HepG2 (cell line): ENCODE measurements at regions not wholly inside any gene's neighbourhood (a gene's known extent, or its start where the extent isn't known, plus 50 kb on each side); places are given as distances from the start of the nearest gene placed in this dataset.

Experiments used
- ARID5B ChIP-seq: IDR thresholded peaks from 2 replicates; pipeline ENCODE4 v1.4.0; 2020; ENCODE audit warnings: mild to moderate bottlenecking, missing genetic modification reagents
- ATRX ChIP-seq: sonication (generic); formaldehyde crosslinking; IDR thresholded peaks from 2 replicates; pipeline ENCODE4 v1.4.0; 2020; ENCODE audit warnings: missing genetic modification reagents, borderline replicate concordance
- BCL6 ChIP-seq: IDR thresholded peaks from 2 replicates; pipeline ENCODE4 v1.6.1; 2016; ENCODE audit warnings: missing genetic modification reagents, missing compliant biosample characterization
- ELF4 ChIP-seq: sonication (generic); formaldehyde crosslinking; IDR thresholded peaks from 2 replicates; pipeline ENCODE4 v1.5.0; 2020; ENCODE audit warnings: missing genetic modification reagents, mild to moderate bottlenecking, moderate library complexity, borderline replicate concordance
- GLMP ChIP-seq: sonication (generic); formaldehyde crosslinking; IDR thresholded peaks from 2 replicates; pipeline ENCODE4 v1.9.0; 2021; ENCODE audit warnings: missing genetic modification reagents, mild to moderate bottlenecking, borderline replicate concordance
- GRHL1 ChIP-seq: sonication (generic); formaldehyde crosslinking; conservative IDR thresholded peaks from 2 replicates; pipeline ENCODE4 v1.8.0; 2022; ENCODE audit warnings: missing genetic modification reagents
- NFE2L1 ChIP-seq: sonication (generic); formaldehyde crosslinking; IDR thresholded peaks from 2 replicates; pipeline ENCODE4 v1.4.0; 2020; ENCODE audit warnings: missing genetic modification reagents, mild to moderate bottlenecking, borderline replicate concordance
- PAX8 ChIP-seq: sonication (generic); formaldehyde crosslinking; IDR thresholded peaks from 2 replicates; pipeline ENCODE4 v1.8.0; 2022; ENCODE audit warnings: mild to moderate bottlenecking, missing genetic modification reagents, borderline replicate concordance
- RBM39 ChIP-seq: fragments of 200-400 bp; formaldehyde crosslinking; IDR thresholded peaks from one replicate; pipeline ENCODE4 v1.6.1; 2018; ENCODE audit warnings: antibody characterized with exemption, mild to moderate bottlenecking, low read depth, low read length; ENCODE audit not compliant: poor library complexity, severe bottlenecking
- SCMH1 ChIP-seq: sonication (generic); formaldehyde crosslinking; IDR thresholded peaks from 2 replicates; pipeline ENCODE4 v1.9.0; 2021; ENCODE audit warnings: missing genetic modification reagents, mild to moderate bottlenecking, borderline replicate concordance
- TEF ChIP-seq: sonication (generic); formaldehyde crosslinking; IDR thresholded peaks from 2 replicates; pipeline ENCODE4 v1.5.0; 2020; ENCODE audit warnings: missing genetic modification reagents
- TRAFD1 ChIP-seq: sonication (generic); formaldehyde crosslinking; IDR thresholded peaks from 2 replicates; pipeline ENCODE4 v1.5.1; 2020; ENCODE audit warnings: missing genetic modification reagents, mild to moderate bottlenecking, borderline replicate concordance
- ZKSCAN1 ChIP-seq: fragments of 150-350 bp; IDR thresholded peaks from 2 replicates; pipeline ENCODE4 v1.6.1; 2014; ENCODE audit warnings: low read length
- ZNF207 ChIP-seq: fragments of 450-650 bp; IDR thresholded peaks from 2 replicates; pipeline ENCODE4 v1.6.1; 2016; ENCODE audit warnings: antibody characterized with exemption, borderline replicate concordance
- ZNF33A ChIP-seq: sonication (generic); formaldehyde crosslinking; IDR thresholded peaks from 2 replicates; pipeline ENCODE4 v1.5.1; 2020; ENCODE audit warnings: missing genetic modification reagents, mild to moderate bottlenecking, moderate library complexity, borderline replicate concordance
- ZNF34 ChIP-seq: sonication (generic); formaldehyde crosslinking; IDR thresholded peaks from 2 replicates; pipeline ENCODE4 v1.4.0; 2020; ENCODE audit warnings: mild to moderate bottlenecking, missing genetic modification reagents, borderline replicate concordance
- ZNF354B ChIP-seq: sonication (generic); formaldehyde crosslinking; IDR thresholded peaks from 2 replicates; pipeline ENCODE4 v1.8.0; 2022; ENCODE audit warnings: mild to moderate bottlenecking, missing genetic modification reagents
- ZNF570 ChIP-seq: sonication (generic); formaldehyde crosslinking; IDR thresholded peaks from 2 replicates; pipeline ENCODE4 v1.4.0; 2020; ENCODE audit warnings: mild to moderate bottlenecking, missing genetic modification reagents, borderline replicate concordance
- ZNF576 ChIP-seq: sonication (generic); formaldehyde crosslinking; IDR thresholded peaks from 2 replicates; pipeline ENCODE4 v1.4.0; 2020; ENCODE audit warnings: mild to moderate bottlenecking, missing genetic modification reagents
- ZSCAN25 ChIP-seq: sonication (generic); formaldehyde crosslinking; IDR thresholded peaks from 2 replicates; pipeline ENCODE4 v1.8.0; 2022; ENCODE audit warnings: mild to moderate bottlenecking, missing genetic modification reagents

GRCh38 chr1:245085508-245086095 lies 69.2 kb upstream of the KIF26B start (continued):
- TF ChIP-seq ARID5B (CRISPR knock-in tag) (peak; percentile 58; the same call in 1 of the 2 replicates), ZNF207 (no peak), ELF4 (CRISPR knock-in tag) (no peak), ZNF33A (CRISPR knock-in tag) (no peak), ZNF570 (CRISPR knock-in tag) (no peak), ATRX (CRISPR knock-in tag) (no peak), PAX8 (CRISPR knock-in tag) (no peak), SCMH1 (CRISPR knock-in tag) (no peak), ZNF34 (CRISPR knock-in tag) (no peak), ZKSCAN1 (no peak), TEF (CRISPR knock-in tag) (no peak), RBM39 (no peak), ZNF354B (no peak), GRHL1 (no peak), NFE2L1 (no peak), BCL6 (CRISPR knock-in tag) (peak; percentile 55; the same call in 1 of the 2 replicates), GLMP (CRISPR knock-in tag) (no peak), TRAFD1 (CRISPR knock-in tag) (no peak), ZSCAN25 (CRISPR knock-in tag) (no peak), ZNF576 (no peak)
